ENCODE measurements at regions not wholly inside any gene's neighbourhood (a gene's known extent, or its start where the extent isn't known, plus 50 kb on each side); places are given as distances from the start of the nearest gene placed in this dataset.

- no peak for DNase-seq
Measured at GRCh38 chr10:130728531-130729215, 582.8 kb downstream of the TCERG1L start.

- no peak for DNase-seq
Measured at GRCh38 chr10:130729876-130730275, 581.6 kb downstream of the TCERG1L start.

- no peak for DNase-seq
Measured at GRCh38 chr10:130737186-130737585, 574.3 kb downstream of the TCERG1L start.

GRCh38 chr10:130737621-130738020, 573.9 kb downstream of the TCERG1L start:
- DNase-seq, result no peak

- no peak for DNase-seq
Measured at GRCh38 chr10:130739016-130739756, 572.3 kb downstream of the TCERG1L start.

GRCh38 chr10:130739757-130740145, 571.8 kb downstream of the TCERG1L start:
- DNase-seq, result no peak

GRCh38 chr10:130740166-130740565, 571.4 kb downstream of the TCERG1L start:
- no peak for DNase-seq

- no peak for DNase-seq
Measured at GRCh38 chr10:130740915-130741750, 570.4 kb downstream of the TCERG1L start.

GRCh38 chr10:130741901-130742855, 569.3 kb downstream of the TCERG1L start:
- no peak for DNase-seq

- DNase-seq, result no peak
Measured at GRCh38 chr10:130742941-130743675, 568.4 kb downstream of the TCERG1L start.

GRCh38 chr10:130743751-130744271, 567.7 kb downstream of the TCERG1L start:
- DNase-seq, result no peak

- DNase-seq, result no peak
Measured at GRCh38 chr10:130744631-130745030, 566.9 kb downstream of the TCERG1L start.

GRCh38 chr10:130745251-130745650, 566.3 kb downstream of the TCERG1L start:
- no peak for DNase-seq

- DNase-seq, result no peak
Measured at GRCh38 chr10:130745821-130746220, 565.7 kb downstream of the TCERG1L start.

- DNase-seq, result no peak
Measured at GRCh38 chr10:130746311-130746710, 565.2 kb downstream of the TCERG1L start.

- no peak for DNase-seq
Measured at GRCh38 chr10:130747356-130747755, 564.2 kb downstream of the TCERG1L start.

- DNase-seq, result no peak
Measured at GRCh38 chr10:130747946-130748345, 563.6 kb downstream of the TCERG1L start.

- DNase-seq, result no peak
Measured at GRCh38 chr10:130748409-130749057, 563.0 kb downstream of the TCERG1L start.

- no peak for DNase-seq
Measured at GRCh38 chr10:130749911-130750310, 561.6 kb downstream of the TCERG1L start.

- DNase-seq, result no peak
Measured at GRCh38 chr10:130750441-130750840, 561.1 kb downstream of the TCERG1L start.
